ENCODE measurements at regions not wholly inside any gene's neighbourhood (a gene's known extent, or its start where the extent isn't known, plus 50 kb on each side); places are given as distances from the start of the nearest gene placed in this dataset.
"Not testable (repeated sequence)": the region's sequence is repeated elsewhere in the genome, so short reads cannot be mapped to it uniquely, and the experiment has no call there.

DNA sequence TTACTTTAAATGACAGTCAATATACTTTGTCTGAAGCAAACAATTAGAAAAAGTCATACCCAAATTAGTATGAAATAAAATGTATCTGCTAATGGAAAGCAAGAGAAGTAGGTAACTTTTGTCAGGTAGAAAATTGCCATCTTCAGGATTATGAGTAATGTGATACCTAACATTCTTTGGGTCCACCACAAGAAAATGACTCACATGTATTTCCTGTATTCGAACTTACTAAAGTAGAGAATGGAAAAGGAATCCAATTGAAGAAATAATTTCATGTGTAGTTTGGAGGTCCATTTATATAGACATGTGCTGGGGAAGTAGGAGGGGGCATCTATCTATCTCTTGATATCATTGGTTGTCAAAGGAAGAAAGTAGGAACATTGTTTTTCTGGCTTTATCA, 636.2 kb upstream of the CHAC2 start:
- DNase-seq (ENCODE audit: low spot score) (no peak), ATAC-seq (ENCODE audit: low FRiP score) (no peak)
- TF ChIP-seq, protein P1, sequence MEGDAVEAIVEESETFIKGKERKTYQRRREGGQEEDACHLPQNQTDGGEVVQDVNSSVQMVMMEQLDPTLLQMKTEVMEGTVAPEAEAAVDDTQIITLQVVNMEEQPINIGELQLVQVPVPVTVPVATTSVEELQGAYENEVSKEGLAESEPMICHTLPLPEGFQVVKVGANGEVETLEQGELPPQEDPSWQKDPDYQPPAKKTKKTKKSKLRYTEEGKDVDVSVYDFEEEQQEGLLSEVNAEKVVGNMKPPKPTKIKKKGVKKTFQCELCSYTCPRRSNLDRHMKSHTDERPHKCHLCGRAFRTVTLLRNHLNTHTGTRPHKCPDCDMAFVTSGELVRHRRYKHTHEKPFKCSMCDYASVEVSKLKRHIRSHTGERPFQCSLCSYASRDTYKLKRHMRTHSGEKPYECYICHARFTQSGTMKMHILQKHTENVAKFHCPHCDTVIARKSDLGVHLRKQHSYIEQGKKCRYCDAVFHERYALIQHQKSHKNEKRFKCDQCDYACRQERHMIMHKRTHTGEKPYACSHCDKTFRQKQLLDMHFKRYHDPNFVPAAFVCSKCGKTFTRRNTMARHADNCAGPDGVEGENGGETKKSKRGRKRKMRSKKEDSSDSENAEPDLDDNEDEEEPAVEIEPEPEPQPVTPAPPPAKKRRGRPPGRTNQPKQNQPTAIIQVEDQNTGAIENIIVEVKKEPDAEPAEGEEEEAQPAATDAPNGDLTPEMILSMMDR (IDR thresholded peaks at IDR 0.05): no peak

DNA sequence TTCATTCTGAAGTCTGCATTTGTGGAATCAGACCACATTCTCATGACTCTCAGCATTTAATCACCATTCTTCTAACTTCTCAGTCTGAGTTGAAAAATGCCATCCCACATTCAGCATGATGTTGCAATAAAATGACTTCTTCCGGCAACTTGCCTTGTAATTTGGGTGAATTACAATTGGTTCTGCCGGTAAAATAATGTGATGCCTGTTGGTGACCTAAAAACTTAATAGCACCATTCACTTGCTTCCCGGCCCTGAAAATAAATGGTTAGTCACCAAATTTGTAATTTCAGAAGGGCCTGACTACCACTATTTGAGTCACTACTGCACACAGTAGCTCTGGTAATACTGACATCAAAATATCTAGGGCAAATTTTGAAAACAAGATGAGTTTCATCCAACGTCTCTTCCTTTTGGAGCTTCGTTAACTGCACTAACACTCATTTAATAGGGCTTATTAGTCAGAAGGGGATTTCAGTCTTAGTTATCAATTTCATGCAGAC, 637.1 kb upstream of the CHAC2 start:
- ATAC-seq (ENCODE audit: low FRiP score) (no peak), DNase-seq (ENCODE audit: low spot score) (no peak)
- TF ChIP-seq, protein P1 (IDR thresholded peaks at IDR 0.05): no peak

DNA sequence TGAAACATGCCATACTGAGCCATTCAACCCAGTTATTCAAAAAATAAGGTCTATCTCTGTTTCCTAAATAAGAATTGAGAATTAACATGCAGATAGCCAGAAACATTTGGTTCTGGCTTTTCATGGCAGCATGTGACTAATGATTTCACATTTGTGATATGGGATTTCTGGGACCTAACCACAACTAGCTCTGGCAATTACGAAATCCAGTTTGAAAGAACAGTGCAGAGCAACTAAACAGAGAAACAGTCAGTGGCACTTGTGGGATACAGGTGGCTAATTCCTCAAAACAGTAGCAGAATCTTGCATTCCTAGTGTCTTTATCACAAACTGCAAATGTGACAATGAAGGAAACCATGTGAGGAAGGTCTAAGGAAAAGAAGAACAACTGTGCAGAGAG, 637.8 kb upstream of the CHAC2 start:
- DNase-seq (ENCODE audit: low spot score): no peak
- TF ChIP-seq, protein P1 (IDR thresholded peaks at IDR 0.05): no peak
- ATAC-seq (ENCODE audit: low FRiP score): no peak

DNA sequence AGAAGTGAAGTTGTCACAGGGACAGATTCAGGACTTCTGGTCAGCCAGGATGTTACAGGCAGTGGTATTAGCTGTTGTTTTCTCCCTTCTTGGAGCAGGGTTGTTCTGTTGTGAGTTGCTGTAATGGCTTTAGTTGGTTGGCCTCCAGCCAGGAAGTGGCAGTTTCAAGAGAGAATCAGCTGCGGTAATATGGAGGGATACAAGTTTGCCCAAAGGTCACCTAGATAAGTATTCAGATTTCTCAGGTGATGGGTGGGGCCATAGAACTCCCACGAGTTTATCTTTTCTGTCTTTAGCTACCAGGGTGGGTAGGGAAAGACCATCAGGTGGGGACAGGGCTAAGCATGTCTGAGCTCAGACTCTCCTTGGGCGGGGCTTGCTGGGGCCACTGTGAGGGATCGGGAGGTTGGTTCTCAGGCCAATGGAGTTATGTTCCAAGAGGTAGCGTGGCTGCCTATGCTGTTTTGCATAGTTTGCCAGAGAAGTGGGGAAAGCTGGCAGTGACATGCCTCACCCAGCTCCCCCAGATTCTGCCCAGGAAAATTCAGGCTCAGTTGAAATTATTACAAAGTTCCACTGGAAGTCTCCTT, 640.4 kb upstream of the CHAC2 start:
- TF ChIP-seq, protein P1 (IDR thresholded peaks at IDR 0.05): no peak
- no peak for DNase-seq (ENCODE audit: low spot score)
- ATAC-seq (ENCODE audit: low FRiP score): no peak

DNA sequence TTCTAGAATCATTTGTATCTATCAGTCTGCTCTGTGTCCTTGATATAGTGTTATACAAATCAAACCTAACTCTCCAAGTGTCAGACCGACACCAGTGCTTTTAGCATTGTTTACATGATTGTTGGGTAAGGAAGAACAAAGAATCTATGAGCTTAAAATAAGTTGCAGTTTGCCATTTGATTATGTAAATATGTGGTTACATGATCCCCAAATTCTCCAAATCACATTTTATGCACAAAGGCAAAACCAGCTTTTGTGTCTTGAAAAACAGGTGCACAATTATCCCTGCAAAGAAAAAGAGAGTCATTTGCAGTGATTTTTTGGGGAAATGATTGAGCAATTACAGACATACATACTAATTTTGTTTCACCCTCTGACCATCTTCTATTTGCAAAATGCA, 652.6 kb upstream of the CHAC2 start:
- ATAC-seq (ENCODE audit: low FRiP score): no peak
- no peak for DNase-seq (ENCODE audit: low spot score)
- TF ChIP-seq, protein P1 (IDR thresholded peaks at IDR 0.05): no peak

DNA sequence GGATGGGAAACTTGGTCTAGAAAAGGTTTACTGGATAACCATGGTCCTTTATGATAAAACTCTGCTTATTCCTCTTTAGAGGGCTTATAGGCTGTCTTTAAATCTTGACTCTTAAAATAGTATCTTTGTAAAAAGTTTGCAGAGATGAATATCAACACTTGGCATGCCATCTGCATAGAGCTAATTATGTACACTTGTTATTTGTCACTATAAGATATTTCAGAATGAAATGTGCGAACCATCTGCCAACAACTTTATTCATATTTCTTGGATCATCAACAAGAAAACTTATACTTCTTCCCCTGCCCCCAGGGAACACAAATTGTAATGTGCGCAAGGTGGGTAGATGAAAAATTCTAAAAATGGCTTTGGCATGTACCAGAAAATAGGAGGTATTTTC, 653.0 kb upstream of the CHAC2 start:
- no peak for ATAC-seq (ENCODE audit: low FRiP score)
- no peak for DNase-seq (ENCODE audit: low spot score)
- TF ChIP-seq, protein P1 (IDR thresholded peaks at IDR 0.05): no peak

DNA sequence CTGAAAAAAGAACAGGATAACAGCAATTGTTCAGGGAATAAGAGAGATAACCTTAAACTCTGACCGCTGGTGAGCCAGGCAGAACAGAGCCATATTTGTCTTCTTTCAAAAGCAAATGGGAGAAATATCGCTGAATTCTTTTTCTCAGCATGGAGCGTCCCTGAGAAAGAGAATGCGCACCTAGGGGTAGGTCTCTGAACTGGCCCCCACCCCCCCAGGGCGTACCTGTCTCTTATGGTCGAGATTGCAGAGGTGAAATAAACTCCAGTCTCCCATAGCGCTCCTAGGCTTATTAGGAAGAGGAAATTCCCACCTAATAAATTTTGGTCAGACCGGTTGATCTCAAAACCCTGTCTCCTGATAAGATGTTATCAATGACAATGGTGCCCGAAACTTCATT, 655.2 kb upstream of the CHAC2 start:
- not testable (repeated sequence) for ATAC-seq (ENCODE audit: low FRiP score); DNase-seq (ENCODE audit: low spot score)

Measured in omental fat pad (tissue), 3 donors.